ENCODE measurements at regions not wholly inside any gene's neighbourhood (a gene's known extent, or its start where the extent isn't known, plus 50 kb on each side); places are given as distances from the start of the nearest gene placed in this dataset.

DNA sequence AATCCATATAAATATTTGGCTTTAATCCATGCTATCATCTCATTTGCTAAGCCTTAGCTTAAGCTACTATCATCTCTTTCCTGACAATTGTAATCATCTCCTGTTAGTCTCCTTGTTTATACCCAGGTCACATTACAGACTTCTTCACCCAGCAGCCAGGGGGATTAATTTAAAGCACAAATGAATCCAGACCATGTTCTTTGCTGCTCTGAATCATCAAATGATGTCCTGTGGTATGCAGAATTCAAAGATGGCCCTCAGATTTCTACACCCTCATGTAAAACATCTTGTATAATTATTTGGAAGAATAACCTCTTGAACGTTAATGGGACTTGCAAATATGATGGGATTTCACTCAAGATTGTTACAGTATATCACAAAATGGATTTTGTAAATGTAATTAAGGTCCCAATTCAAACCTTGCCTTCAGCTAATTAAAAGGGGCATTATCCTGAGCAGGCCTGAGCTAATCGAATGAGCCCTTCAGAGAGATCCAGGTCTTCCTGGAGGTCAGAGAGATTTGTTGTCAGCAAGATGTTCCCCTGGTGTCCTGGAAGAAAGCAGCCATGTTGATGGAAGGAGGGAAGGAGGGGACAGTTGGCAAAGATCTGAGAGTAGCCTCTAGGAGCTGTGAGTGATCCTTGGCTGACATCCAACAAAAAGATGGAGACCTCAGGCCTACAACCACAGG lies 241.1 kb upstream of the MMADHC start:
- DNase-seq, result no peak

DNA sequence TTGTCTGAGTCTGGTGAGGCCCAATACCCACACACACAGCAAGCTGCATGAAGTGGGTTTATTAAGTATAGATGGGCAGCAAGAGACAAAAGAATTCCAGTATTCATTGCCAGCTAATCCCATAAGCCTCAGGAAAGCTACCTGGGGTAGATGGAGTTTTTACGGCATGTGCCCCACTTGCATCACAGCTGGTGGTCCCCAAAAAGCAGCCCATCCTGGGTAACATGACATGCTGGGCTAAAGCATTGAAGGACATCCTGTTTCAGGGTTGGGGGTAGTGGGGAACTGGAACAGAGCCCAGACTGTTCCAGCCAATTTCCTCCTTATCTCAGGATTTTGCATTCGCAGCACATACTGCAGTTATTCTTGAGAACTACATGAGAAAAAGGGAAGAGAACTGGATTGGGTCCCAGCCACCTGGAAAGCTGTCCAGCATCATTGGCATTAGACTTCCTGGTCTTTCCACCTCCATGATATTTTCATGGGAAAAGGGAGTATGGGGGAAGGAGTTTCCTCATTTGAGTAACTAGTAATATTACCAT lies 240.1 kb upstream of the MMADHC start:
- DNase-seq, result no peak

GRCh38 chr2:149826471-149827125 lies 239.0 kb upstream of the MMADHC start:
- no peak for DNase-seq

DNA sequence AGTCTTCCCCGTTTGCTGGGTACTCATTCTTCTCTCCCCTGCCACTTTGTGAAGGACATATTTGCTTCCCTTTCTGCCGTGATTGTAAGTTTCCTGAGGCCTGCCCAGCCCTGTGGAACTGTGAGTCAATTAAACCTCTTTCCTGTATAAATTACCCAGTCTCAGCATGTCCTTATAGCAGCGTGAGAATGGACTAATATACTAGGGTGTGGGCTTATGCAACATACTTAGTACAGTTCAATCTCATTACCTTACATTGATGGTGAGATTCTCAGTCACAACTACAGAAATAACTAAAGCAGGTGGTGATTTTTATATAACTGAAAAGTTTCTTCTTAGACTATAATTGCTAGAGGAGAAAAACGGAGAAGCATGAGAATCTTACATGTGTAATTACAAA lies 237.9 kb upstream of the MMADHC start:
- no peak for DNase-seq

- DNase-seq, result no peak
Measured at GRCh38 chr2:149824136-149824535, 236.6 kb upstream of the MMADHC start.

DNA sequence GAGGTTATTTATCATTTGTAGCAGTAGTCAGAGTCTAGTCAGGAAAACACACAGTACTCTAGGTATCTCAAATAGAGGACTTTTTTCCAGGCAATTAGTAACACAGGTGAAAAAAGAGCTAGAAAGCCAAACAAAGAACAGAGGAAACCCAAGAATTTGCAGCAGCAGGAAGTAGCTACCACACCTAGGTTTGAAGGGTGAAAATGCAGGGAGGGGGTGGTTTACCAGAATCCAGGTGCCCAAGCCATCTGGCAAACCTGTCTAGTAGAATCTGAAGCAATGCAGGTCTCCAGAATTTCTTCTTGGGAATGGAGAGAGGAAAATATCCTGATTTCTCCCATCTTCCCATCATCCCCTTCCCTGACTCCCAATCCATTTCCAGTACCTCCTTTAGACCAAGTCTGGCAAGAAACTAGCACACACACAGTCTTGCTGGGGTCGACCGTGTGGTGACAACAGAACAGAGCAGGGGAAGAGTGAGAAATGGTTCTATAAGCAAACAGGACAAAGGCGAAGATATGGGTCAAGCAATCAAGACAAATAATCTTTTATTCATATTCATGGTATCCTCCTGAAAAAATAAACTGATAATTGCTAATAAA lies 231.9 kb upstream of the MMADHC start:
- DNase-seq, result no peak

GRCh38 chr2:149816756-149817551 lies 229.4 kb upstream of the MMADHC start:
- DNase-seq, result no peak

DNA sequence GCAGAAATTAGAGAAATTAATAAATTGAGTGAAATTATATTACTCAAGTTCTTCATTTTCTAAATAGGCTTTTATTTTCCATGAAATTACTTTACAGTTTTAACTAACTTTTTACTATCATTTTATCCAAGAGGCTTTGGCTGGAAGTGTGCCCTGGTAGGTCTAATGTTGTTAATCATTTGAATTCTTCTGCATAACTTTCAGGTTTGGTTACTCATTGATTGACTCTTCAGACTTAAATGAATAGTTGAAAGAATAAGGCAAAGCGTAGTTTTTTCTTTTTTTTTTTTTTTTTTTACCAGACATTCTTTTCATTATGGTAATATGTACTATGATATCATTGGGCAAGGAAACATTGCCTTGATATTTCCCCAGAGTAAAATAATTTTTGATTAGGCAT lies 228.4 kb upstream of the MMADHC start:
- no peak for DNase-seq

GRCh38 chr2:149814901-149815300 lies 227.3 kb upstream of the MMADHC start:
- no peak for DNase-seq

- DNase-seq, result no peak
Measured at GRCh38 chr2:149814049-149814448, 226.5 kb upstream of the MMADHC start.

DNA sequence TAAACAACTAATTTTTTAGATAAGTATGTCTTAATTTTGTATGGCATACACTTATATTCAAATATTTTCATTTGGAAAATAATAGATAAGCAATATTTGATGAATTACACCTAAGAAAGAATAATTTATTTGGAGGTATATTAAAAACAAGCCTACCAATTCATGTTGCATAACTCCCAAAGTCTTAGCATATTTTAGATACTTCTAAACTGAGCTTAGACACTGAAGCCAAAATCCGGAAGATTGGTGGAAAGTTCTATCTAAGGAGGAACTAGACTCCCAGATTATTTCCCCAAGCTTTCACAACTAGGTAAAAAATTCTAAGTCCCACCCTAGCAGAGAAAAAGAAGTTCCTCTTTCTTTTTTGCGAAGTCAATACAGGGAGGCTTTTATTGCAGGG lies 221.0 kb upstream of the MMADHC start:
- DNase-seq, result no peak

GRCh38 chr2:149806651-149807050 lies 219.1 kb upstream of the MMADHC start:
- DNase-seq, result no peak

DNA sequence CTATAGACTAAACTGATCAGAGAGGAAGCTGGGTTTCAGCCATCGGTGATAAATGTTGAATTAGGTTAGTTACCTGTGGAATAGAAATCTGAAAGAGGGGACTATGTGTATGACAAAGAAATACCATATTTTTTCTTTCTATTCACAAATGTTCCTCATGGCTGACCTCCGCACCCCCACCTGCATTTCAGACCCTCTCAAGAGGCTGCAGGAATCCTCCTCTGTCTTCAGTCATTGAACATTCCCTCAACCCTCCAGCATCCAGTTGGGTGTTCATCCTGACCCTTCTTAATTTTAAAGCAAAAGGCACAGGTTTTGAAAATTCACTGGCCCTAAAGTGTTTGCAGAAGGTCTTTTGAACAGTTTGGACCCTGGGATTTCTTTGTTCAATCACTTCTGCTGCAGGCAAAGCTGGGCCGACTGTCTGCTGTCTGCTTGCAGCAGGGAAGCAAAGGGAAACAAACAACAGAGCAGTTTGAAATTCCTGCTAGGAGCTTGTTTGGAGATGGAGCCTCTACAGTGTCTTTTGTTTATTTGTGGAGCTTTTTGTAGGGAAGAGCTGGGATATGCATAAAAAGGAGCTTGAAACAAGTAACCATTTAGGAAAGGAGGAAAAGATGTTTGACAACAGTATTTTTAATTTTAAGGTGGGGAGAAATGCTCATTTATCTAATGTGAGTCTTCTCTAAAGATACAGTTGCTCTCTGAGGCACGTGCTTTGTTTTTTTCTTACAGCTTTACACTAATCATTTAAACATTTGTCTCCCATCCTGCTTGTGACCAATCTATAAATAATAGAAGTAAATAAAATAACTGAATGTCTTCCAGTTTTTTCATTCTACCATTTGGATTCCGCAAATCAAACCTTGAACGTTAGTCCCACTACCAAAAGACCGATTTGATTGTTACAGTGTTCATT lies 213.3 kb upstream of the MMADHC start:
- DNase-seq, result no peak

- DNase-seq, result no peak
Measured at GRCh38 chr2:149799013-149799705, 211.6 kb upstream of the MMADHC start.

DNA sequence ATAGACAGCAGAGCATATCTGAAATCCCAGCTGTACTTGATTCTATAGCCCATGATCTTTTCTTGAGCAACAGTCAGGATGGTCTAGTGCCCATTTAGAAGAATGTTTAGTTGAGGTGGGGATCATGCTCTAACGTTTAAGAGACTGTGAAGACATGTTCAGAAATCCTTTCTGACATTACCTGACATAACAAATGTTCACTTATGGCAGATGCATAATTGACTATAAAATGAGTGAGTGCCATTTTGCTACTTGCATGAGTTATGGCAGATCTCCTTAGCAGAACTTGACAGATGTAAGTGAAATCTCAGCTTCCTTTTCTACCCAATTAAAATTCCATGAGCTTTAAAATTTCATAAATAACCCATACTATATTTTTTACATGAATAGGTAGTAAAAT lies 209.5 kb upstream of the MMADHC start:
- DNase-seq, result no peak

GRCh38 chr2:149789549-149789948 lies 202.0 kb upstream of the MMADHC start:
- no peak for DNase-seq

- DNase-seq, result no peak
Measured at GRCh38 chr2:149787206-149787605, 199.6 kb upstream of the MMADHC start.

DNA sequence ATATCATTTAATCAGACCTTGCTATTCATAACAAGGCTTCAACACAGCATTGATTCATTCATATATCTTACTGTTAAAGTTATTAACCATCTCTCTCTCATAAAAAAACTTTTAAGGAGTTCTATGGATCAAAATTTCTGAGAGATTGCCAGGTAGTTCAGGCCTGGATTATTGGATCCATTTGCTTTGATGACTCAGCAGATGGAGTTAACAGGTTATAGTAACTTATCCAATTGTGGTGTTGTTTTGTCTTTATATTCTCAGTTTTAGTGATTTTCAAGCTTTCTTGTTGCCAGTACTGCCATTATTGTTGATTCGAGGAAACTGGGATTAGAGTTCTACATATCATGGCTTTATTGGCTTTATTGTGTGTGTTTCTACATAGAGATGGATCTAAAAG lies 195.7 kb upstream of the MMADHC start:
- no peak for DNase-seq

GRCh38 chr2:149782572-149782971 lies 195.0 kb upstream of the MMADHC start:
- no peak for DNase-seq

- DNase-seq, result no peak
Measured at GRCh38 chr2:149781263-149781808, 193.8 kb upstream of the MMADHC start.

- no peak for DNase-seq
Measured at GRCh38 chr2:149773006-149773405, 185.4 kb upstream of the MMADHC start.

Measured in stimulated activated CD4-positive, alpha-beta T cell treated with anti-CD3 and anti-CD28 coated beads, Interleukin-15, amount 100 ng/mL, for 24 hours (primary cell).